Mucosa of descending colon (tissue), 3 donors: ENCODE measurements at regions not wholly inside any gene's neighbourhood (a gene's known extent, or its start where the extent isn't known, plus 50 kb on each side); places are given as distances from the start of the nearest gene placed in this dataset.
"Not testable (repeated sequence)": the region's sequence is repeated elsewhere in the genome, so short reads cannot be mapped to it uniquely, and the experiment has no call there.

Experiments used
- ATAC-seq: fragments of 200-7000 bp; cut with Tn5 transposase; one replicate; pipeline ENCODE4 v1.9.1; 2020; ENCODE audit warnings: mild to moderate bottlenecking, moderate library complexity
- DNase-seq, 3 donors: peaks; one replicate each; pipeline ENCODE4 v3.0.0-alpha.2; 2020
- H3K36me3 ChIP-seq: fragments of 200-600 bp; one replicate; pipeline ENCODE4 v1.8.0; 2021; ENCODE audit warnings: low read depth, mild to moderate bottlenecking
- H3K4me1 ChIP-seq: fragments of 200-600 bp; one replicate; pipeline ENCODE4 v1.8.0; 2021; ENCODE audit warnings: low read depth, mild to moderate bottlenecking
- H3K4me3 ChIP-seq: fragments of 200-600 bp; one replicate; pipeline ENCODE4 v1.8.0; 2021; ENCODE audit warnings: mild to moderate bottlenecking
- H3K9me3 ChIP-seq: fragments of 200-600 bp; one replicate; pipeline ENCODE4 v1.8.0; 2021; ENCODE audit warnings: mild to moderate bottlenecking
- intact Hi-C, 2 donors: fragments of 100-400 bp; cut with DNase I in 1 of 2; cut with micrococcal nuclease in 1 of 2; formaldehyde crosslinking; loops; one replicate each; pipeline versions ENCODE4 v1.11.0 to v1.11.1; 2022; cut with DNase I, micrococcal nuclease
- TF ChIP-seq, protein P1 (sequence below): fragments of 200-600 bp; IDR thresholded peaks from one replicate; pipeline ENCODE4 v1.8.0; 2022; ENCODE audit warnings: antibody characterized with exemption, mild to moderate bottlenecking
- donor health status: DM: no; HTN: no; CAD: no; lungs with moderate emphysema.
- donor health status: DM: no; HTN: no; CAD: no.
- donor health status: DM: no; HTN: yes; CAD: no.

DNA sequence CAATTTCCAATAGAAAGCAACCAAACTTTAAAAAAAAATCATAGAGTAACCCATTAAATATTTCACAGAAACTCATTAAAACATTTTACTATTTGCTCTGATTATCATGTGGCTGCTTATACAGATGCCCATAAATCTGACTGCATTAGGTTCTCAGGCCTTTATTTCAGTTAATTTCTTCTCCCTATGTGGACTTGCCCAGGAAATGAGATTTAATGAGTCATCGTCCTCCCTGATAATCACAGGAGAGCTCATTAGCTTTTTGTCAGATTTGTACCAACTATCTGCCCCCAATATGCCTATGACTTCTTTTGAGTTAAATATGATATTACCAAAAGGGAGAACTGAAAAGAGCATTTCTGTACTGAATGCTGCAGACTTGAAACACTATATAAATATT is 168.0 kb downstream of the FOXB1 start:
- DNase-seq (no peak), ATAC-seq (no peak)
- TF ChIP-seq, protein P1, sequence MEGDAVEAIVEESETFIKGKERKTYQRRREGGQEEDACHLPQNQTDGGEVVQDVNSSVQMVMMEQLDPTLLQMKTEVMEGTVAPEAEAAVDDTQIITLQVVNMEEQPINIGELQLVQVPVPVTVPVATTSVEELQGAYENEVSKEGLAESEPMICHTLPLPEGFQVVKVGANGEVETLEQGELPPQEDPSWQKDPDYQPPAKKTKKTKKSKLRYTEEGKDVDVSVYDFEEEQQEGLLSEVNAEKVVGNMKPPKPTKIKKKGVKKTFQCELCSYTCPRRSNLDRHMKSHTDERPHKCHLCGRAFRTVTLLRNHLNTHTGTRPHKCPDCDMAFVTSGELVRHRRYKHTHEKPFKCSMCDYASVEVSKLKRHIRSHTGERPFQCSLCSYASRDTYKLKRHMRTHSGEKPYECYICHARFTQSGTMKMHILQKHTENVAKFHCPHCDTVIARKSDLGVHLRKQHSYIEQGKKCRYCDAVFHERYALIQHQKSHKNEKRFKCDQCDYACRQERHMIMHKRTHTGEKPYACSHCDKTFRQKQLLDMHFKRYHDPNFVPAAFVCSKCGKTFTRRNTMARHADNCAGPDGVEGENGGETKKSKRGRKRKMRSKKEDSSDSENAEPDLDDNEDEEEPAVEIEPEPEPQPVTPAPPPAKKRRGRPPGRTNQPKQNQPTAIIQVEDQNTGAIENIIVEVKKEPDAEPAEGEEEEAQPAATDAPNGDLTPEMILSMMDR = no peak
- Histone ChIP-seq H3K9me3 (no peaks in the 10 kb centered on the region), H3K4me3 (no peak overlapping the region), H3K4me1 (no peaks in the 10 kb centered on the region), H3K36me3 (no peaks in the 10 kb centered on the region)
- intact Hi-C loops = loop anchor here in 1 of 2 donors (10.0 kb wide), 1 partner anchor 447 kb away; no protein-coding TSS in a partner anchor

DNA sequence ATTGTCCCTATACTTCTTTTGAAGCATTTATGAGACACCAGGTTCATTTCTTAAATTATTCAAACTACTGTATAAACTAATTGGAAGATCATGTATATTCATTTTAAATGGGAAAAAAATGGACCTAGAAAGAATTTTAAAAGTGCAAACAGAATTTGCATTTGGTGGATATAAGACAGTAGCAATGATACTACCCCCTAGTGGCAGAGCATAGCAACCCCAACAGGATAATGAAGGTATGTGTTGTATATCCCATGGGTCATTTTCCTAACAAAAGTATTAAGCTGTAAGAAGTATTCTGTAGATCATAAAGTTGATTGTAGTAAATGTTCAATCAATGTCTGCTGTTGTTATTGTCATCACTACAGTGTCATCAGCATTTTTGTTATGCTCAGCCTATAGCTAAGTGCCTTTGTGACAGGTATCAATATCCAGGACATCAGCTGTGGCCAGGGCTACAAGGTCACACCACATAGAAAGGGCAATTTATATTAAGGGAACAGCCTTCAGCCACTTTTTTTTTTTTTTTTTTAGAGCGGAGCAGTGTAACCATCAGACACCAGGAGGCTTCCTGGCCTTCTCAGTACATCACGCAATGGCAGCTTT is 175.8 kb downstream of the FOXB1 start:
- intact Hi-C loops = loop anchor here in 1 of 2 donors (10.0 kb wide), 1 partner anchor 455 kb away; no protein-coding TSS in a partner anchor
- DNase-seq (peak in 1 of 3 donors; percentile 66), ATAC-seq (peak; percentile 68)
- TF ChIP-seq, protein P1 = peak; percentile 51
- H3K36me3 ChIP-seq = no peaks in the 10 kb centered on the region
- no peaks in the 10 kb centered on the region for H3K4me1 ChIP-seq
- no peak overlapping the region for H3K4me3 ChIP-seq
- no peaks in the 10 kb centered on the region for H3K9me3 ChIP-seq

DNA sequence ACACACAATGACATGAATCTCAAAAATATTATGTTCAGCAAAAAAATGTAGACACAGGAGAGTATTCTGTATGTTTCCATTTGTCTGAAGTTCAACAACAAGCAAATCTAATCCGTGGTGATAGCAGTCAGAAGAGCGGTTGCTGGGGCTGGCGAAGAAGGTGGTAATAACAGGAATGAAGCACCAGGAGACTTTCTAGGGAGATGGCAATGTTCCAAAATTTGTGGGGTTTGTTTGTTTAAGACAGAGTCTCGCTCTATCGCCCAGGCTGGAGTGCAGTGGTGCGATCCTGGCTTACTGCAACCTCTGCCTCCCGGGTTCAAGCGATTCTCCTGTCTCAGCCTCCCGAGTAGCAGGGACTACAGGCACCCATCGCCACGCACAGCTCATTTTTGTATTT is 177.8 kb downstream of the FOXB1 start:
- H3K36me3 ChIP-seq, DNase-seq, intact Hi-C loops, H3K4me1 ChIP-seq, H3K9me3 ChIP-seq, ATAC-seq, H3K4me3 ChIP-seq: not testable (repeated sequence)

DNA sequence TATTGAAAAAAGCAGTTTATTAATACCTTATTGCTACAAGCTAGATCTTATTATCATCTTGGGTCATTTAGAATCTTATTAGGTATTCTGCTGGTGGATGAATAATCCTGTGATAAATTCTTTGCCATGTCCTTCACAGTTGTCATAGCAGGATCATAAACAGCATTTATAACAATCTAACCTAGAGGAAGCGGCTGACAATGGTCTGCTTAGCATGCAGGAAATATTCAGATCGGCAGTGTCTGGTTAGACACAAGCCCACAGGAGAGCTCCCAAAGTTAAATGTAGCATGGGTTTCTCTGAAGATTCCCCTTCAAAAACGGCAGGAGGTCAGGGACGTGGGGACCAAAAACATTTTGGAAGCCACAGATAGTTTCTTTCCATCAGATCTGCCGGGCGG is 179.3 kb downstream of the FOXB1 start:
- no peaks in the 10 kb centered on the region for H3K4me1 ChIP-seq
- TF ChIP-seq, protein P1 = no peak
- intact Hi-C loops = no loop called here

DNA sequence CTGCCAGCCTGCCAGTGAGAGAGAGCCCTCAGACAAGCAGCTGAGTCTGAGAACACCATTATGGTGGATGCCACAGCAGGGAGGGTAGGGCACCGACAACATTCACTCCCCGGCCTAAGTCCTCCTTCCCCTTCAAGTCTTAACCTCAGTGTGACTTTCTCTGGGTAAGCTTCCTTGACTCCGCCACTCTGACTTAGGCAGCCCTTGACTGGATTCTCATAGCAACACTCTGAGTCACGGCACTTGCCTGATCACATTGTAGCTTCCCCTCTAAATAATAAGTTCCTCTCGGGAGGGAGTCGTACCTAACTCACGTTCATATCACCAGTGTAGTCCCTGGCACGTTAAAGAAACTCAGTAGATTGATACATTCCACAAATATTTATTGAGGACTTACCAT is 180.5 kb downstream of the FOXB1 start:
- intact Hi-C loops = no loop called here
- H3K36me3 ChIP-seq = no peaks in the 10 kb centered on the region
- DNase-seq = no peak
- H3K4me1 ChIP-seq = no peaks in the 10 kb centered on the region
- H3K4me3 ChIP-seq = no peak overlapping the region
- no peaks in the 10 kb centered on the region for H3K9me3 ChIP-seq
- ATAC-seq = no peak
- TF ChIP-seq, protein P1 = no peak

More for the DNA sequence above, 179.3 kb downstream of the FOXB1 start:
- ATAC-seq (no peak), DNase-seq (no peak)
- Histone ChIP-seq H3K36me3 (no peaks in the 10 kb centered on the region), H3K4me3 (no peak overlapping the region), H3K9me3 (no peaks in the 10 kb centered on the region)

DNA sequence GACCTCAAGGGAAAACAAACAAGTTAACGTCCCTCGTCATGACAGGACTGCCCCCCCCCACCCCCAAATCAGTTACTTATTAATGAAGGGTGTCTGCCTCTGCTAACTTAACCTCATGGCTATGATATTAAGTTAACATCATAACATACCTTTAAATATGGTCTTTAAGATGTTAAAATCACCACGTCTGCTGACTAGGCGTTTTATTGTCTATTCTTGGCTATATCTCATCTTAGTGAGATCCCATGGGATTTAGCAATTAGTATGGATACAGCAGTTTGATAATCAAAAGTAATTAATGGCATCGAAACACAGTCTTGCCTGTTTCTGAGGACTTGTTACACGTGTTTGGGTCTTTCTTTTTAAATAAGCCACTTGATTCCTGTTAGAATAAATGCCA is 186.9 kb downstream of the FOXB1 start:
- TF ChIP-seq, protein P1 = no peak
- ATAC-seq (no peak), DNase-seq (no peak)
- no peaks in the 10 kb centered on the region for H3K4me1 ChIP-seq
- no peak overlapping the region for H3K4me3 ChIP-seq
- H3K9me3 ChIP-seq = no peaks in the 10 kb centered on the region
- intact Hi-C loops = no loop called here
- no peaks in the 10 kb centered on the region for H3K36me3 ChIP-seq
